Esophagus squamous epithelium (tissue), 5 donors: ENCODE measurements at regions not wholly inside any gene's neighbourhood (a gene's known extent, or its start where the extent isn't known, plus 50 kb on each side); places are given as distances from the start of the nearest gene placed in this dataset.
"Not testable (repeated sequence)": the region's sequence is repeated elsewhere in the genome, so short reads cannot be mapped to it uniquely, and the experiment has no call there.

Source experiments
- DNase-seq: peaks from one replicate; lab custom pipeline; 2025; lab: John Stamatoyannopoulos, UW
- H3K27ac ChIP-seq, 4 donors: fragments of 200-600 bp; sonication (generic); one replicate each; pipeline ENCODE4 v1.5.1; 2016 to 2019; ENCODE audit warnings: mild to moderate bottlenecking in 1 of 4
- H3K27me3 ChIP-seq, 4 donors: fragments of 200-600 bp; sonication (generic); 1 replicate in 3 of 4; 2 replicates in 1 of 4; pipeline versions ENCODE4 v1.5.1 to v1.6.0; 2017 to 2021; ENCODE audit warnings: antibody characterized with exemption in 1 of 4
- H3K36me3 ChIP-seq, 3 donors: fragments of 200-600 bp; sonication (generic); one replicate each; pipeline ENCODE4 v1.5.1; 2016 to 2019
- H3K4me1 ChIP-seq, 3 donors: fragments of 200-600 bp; sonication (generic); one replicate each; pipeline ENCODE4 v1.5.1; 2017 to 2019
- H3K4me3 ChIP-seq, 4 donors: fragments of 200-600 bp; sonication (generic); 1 replicate in 3 of 4; 2 replicates in 1 of 4; pipeline ENCODE4 v1.5.1; 2016 to 2019; ENCODE audit warnings: mild to moderate bottlenecking in 2 of 4, moderate library complexity in 1 of 4
- H3K9me3 ChIP-seq, 3 donors: fragments of 200-600 bp; sonication (generic); one replicate each; pipeline ENCODE4 v1.5.1; 2016 to 2019
- POLR2A ChIP-seq, 4 donors: fragments of 450-650 bp; IDR thresholded peaks; one replicate each; pipeline ENCODE4 v1.6.1; 2017; ENCODE audit warnings: antibody characterized with exemption in 4 of 4, mild to moderate bottlenecking in 4 of 4, moderate library complexity in 3 of 4
- whole genome bisulfite sequencing, 2 donors: methylation state at CpG; one replicate each; pipeline ENCODE4 v1.1.5; 2018; 5-methylcytosine and 5-hydroxymethylcytosine counted together
- intact Hi-C: fragments of 100-400 bp; cut with DNase I; formaldehyde crosslinking; loops from one replicate; pipeline ENCODE4 v1.15.0; 2022
- TF ChIP-seq, protein P1 (sequence below), 6 experiments: fragments of 450-650 bp in 4 of 6; fragments of 200-600 bp in 2 of 6; sonication (generic) in 2 of 6; IDR thresholded peaks; one replicate each; pipeline ENCODE4 v1.5.1; 2016 to 2019; ENCODE audit warnings: antibody characterized with exemption in 6 of 6, mild to moderate bottlenecking in 4 of 6, moderate library complexity in 4 of 6
- donor health status: DM: yes; HTN: yes; CAD: no.

DNA sequence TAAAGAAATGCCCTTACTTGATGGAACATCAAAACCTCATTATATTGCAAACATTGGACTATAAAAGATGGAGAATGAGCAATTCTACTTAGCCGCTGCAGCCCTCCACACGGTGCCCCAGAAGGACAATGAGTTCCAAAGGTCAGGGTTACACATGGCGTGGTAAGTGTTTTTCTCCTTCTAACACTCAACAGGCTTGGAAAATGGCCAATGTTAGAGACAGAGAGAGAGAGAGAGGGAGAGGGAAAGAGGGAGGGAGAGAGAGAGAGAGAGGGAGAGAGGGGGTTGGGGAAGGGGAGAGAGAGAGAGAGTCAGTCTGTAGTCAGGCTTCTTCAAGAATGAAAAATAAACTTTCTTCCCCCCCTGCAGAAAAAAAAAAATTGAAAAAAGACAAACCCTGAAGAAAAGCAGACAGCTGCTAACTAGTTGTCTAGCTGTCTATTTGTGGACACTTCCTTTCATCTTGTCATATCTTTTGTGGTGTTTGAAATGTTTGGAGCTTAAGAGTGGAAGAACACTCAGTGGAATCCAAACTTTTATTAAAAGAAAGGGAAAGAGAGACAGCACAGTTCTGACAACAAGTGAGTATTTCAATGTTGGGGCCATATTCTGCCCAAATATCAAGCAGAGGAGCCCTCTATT is 324.8 kb downstream of the TMEM38B start:
- Histone ChIP-seq H3K4me1 (no peaks in the 10 kb centered on the region), H3K36me3 (no peaks in the 10 kb centered on the region), H3K9me3 (no peaks in the 10 kb centered on the region), H3K27ac (no peak overlapping the region), H3K4me3 (no peak overlapping the region), H3K27me3 (no peaks in the 10 kb centered on the region)
- intact Hi-C loops: no loop called here
- WGBS, 2 donors: 16 to 34% methylated on average over 3 of the region's 3 CpGs
- no peak for DNase-seq
- TF ChIP-seq, protein P1, sequence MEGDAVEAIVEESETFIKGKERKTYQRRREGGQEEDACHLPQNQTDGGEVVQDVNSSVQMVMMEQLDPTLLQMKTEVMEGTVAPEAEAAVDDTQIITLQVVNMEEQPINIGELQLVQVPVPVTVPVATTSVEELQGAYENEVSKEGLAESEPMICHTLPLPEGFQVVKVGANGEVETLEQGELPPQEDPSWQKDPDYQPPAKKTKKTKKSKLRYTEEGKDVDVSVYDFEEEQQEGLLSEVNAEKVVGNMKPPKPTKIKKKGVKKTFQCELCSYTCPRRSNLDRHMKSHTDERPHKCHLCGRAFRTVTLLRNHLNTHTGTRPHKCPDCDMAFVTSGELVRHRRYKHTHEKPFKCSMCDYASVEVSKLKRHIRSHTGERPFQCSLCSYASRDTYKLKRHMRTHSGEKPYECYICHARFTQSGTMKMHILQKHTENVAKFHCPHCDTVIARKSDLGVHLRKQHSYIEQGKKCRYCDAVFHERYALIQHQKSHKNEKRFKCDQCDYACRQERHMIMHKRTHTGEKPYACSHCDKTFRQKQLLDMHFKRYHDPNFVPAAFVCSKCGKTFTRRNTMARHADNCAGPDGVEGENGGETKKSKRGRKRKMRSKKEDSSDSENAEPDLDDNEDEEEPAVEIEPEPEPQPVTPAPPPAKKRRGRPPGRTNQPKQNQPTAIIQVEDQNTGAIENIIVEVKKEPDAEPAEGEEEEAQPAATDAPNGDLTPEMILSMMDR (IDR thresholded peaks at IDR 0.05): no peak
- TF ChIP-seq POLR2A (IDR thresholded peaks at IDR 0.05): no peak

DNA sequence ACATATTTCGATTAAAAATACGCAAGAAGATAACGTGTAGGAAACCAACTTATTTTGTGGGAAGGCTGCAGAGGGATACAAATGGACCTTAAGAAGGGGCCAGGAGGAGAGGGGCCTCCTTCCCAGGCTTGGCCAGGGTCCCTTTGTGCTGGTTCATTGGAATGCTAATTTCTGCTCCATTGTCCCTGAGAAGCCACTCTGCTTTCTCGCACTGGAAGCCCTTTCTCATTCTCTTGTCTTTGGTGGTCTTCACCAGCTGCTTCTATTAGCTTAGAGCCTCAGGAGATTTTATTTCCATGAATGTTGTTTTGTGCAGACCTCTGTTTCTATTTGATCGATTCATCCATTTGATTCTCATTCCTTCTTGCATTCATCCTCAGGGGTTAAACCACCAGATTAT is 325.4 kb downstream of the TMEM38B start:
- Histone ChIP-seq H3K27ac (no peak overlapping the region), H3K9me3 (no peaks in the 10 kb centered on the region), H3K27me3 (no peaks in the 10 kb centered on the region), H3K4me1 (no peaks in the 10 kb centered on the region), H3K36me3 (no peaks in the 10 kb centered on the region), H3K4me3 (no peak overlapping the region)
- intact Hi-C loops: no loop called here
- WGBS, 2 donors: 70 to 83% methylated on average over 5 of the region's 5 CpGs
- no peak for DNase-seq
- TF ChIP-seq, protein P1 (IDR thresholded peaks at IDR 0.05): no peak
- TF ChIP-seq POLR2A (IDR thresholded peaks at IDR 0.05): no peak

DNA sequence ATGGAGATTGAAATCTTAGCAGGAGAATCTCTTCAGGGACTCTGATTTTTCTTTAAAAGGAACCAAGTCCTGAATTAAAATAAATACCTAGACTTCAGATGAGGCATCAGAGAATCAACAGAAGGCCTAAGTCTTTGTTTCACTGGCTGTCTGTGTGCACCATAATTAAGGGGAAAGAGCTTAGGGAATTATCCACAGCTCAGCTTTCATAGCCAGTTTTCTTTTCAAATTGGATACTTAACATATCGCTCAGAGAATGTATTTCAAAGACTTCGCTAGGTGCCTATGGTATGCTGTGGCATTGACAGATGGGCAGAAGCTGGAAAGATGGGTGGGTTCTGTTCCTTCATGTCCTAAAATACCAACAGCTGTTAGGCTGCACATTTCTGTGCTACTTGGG is 325.8 kb downstream of the TMEM38B start:
- intact Hi-C loops: no loop called here
- WGBS, 2 donors: 83 to 85% methylated on average over 2 of the region's 2 CpGs
- no peak for TF ChIP-seq POLR2A (IDR thresholded peaks at IDR 0.05)
- TF ChIP-seq, protein P1 (IDR thresholded peaks at IDR 0.05): no peak
- Histone ChIP-seq H3K4me3 (no peak overlapping the region), H3K27me3 (no peaks in the 10 kb centered on the region), H3K4me1 (no peaks in the 10 kb centered on the region), H3K27ac (no peak overlapping the region), H3K9me3 (no peaks in the 10 kb centered on the region), H3K36me3 (no peaks in the 10 kb centered on the region)
- DNase-seq: no peak

DNA sequence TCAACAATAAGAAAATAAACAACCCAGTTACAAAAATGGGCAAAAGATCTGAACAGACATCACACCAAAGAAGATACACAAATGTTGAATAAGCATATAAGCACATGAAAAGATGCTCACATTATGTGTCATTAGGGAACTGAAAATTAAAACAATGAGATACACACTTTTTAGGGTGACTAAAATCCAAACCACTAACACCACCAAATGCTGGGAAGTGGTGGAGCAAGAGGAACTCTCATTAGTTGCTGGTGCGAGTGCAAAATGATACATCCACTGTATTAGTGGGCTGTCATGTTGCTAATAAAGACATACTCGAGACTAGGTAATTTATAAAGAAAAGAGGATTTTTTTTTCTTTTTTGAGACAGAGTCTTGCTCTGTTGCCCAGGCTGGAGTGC is 329.1 kb downstream of the TMEM38B start:
- WGBS, 2 donors: 76 to 95% methylated on average over 2 of the region's 2 CpGs
- TF ChIP-seq, protein P1 (IDR thresholded peaks at IDR 0.05): no peak
- TF ChIP-seq POLR2A (IDR thresholded peaks at IDR 0.05): no peak

DNA sequence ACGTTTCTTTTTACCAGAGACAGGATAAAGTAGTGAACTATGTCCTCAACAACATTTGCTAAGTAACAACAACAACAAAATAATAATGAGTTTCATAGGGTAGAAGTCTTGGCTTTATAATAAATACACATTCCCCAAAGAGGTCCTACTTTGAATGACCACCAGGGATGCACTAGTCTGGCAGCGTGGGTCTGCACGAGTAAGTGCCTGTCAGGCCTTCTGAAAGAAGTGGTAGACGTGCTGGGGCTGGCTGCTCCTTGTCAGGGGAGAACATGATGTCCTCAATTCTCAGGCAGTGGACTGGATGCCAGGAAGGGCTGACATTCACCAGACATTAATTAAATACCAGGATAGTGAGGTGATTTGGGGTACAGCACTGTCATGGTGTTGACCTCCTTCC is 331.1 kb downstream of the TMEM38B start:
- Histone ChIP-seq H3K27ac (no peak overlapping the region), H3K4me3 (no peak overlapping the region), H3K9me3 (no peaks in the 10 kb centered on the region), H3K4me1 (no peaks in the 10 kb centered on the region), H3K27me3 (no peaks in the 10 kb centered on the region), H3K36me3 (no peaks in the 10 kb centered on the region)
- WGBS, 2 donors: 33 to 46% methylated on average over 4 of the region's 4 CpGs
- DNase-seq: no peak
- no peak for TF ChIP-seq POLR2A (IDR thresholded peaks at IDR 0.05)
- TF ChIP-seq, protein P1 (IDR thresholded peaks at IDR 0.05): no peak
- intact Hi-C loops: no loop called here

More for the DNA sequence above, 329.1 kb downstream of the TMEM38B start:
- intact Hi-C loops: no loop called here
- Histone ChIP-seq H3K36me3 (no peaks in the 10 kb centered on the region), H3K4me1 (no peaks in the 10 kb centered on the region), H3K4me3 (no peak overlapping the region), H3K9me3 (no peaks in the 10 kb centered on the region), H3K27me3 (no peaks in the 10 kb centered on the region), H3K27ac (no peak overlapping the region)
- no peak for DNase-seq

DNA sequence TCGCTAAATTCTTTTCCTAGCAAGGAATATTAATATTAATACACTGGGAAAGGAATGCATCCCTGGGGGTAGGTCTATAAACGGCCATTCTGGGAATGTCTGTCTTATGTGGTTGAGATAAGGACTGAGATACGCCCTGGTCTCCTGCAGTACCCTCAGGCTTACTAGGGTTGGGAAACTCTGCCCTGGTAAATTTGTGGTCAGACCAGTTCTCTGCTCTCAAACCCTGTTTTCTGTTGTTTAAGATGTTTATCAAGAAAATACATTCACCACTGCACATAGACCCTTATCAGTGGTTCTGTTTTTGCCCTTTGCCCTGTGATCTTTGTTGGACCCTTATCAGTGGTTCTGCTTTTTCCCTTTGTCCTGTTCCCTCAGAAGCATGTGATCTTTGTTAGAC is 335.8 kb downstream of the TMEM38B start:
- H3K4me3 ChIP-seq, intact Hi-C loops, H3K36me3 ChIP-seq, DNase-seq, H3K9me3 ChIP-seq, H3K27me3 ChIP-seq, H3K4me1 ChIP-seq, H3K27ac ChIP-seq: not testable (repeated sequence)
- 73 to 86% methylated on average over 3 of the region's 3 CpGs for WGBS, 2 donors
